ENCODE measurements at regions not wholly inside any gene's neighbourhood (a gene's known extent, or its start where the extent isn't known, plus 50 kb on each side); places are given as distances from the start of the nearest gene placed in this dataset.

DNA sequence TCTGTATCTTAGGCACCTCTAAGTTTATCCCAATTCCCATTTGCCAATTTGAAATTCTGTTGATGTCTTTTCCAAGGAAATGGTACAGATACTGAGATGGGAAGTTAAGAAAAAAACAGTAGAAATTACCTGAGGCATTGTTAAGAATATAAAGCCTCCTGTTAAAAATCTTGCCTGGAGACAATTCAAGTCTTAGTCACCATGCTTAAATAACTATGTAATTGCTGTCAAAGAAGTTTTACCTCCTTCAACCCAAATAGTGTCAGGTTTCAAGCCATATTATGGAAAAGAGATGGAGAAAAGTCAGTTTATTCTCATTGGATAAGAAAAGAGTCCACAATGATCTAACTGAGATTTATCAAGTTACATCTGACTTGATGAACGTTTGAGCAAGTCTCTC is 974.7 kb downstream of the GALC start:
- H3K4me3 ChIP-seq (ENCODE audit: low read depth, poor library complexity, severe bottlenecking): no peak overlapping the region
- 36 to 38% methylated on average over 1 of the region's 1 CpG for WGBS, 2 donors
- intact Hi-C loops (cut with DNase I; ENCODE audit: low total_unique reads): no loop called here
- TF ChIP-seq, protein P1, sequence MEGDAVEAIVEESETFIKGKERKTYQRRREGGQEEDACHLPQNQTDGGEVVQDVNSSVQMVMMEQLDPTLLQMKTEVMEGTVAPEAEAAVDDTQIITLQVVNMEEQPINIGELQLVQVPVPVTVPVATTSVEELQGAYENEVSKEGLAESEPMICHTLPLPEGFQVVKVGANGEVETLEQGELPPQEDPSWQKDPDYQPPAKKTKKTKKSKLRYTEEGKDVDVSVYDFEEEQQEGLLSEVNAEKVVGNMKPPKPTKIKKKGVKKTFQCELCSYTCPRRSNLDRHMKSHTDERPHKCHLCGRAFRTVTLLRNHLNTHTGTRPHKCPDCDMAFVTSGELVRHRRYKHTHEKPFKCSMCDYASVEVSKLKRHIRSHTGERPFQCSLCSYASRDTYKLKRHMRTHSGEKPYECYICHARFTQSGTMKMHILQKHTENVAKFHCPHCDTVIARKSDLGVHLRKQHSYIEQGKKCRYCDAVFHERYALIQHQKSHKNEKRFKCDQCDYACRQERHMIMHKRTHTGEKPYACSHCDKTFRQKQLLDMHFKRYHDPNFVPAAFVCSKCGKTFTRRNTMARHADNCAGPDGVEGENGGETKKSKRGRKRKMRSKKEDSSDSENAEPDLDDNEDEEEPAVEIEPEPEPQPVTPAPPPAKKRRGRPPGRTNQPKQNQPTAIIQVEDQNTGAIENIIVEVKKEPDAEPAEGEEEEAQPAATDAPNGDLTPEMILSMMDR (IDR thresholded peaks at IDR 0.05): no peak
- no peak for TF ChIP-seq POLR2A (IDR thresholded peaks at IDR 0.05)
- no peak for DNase-seq (ENCODE audit: low spot score in 2 of 2)

DNA sequence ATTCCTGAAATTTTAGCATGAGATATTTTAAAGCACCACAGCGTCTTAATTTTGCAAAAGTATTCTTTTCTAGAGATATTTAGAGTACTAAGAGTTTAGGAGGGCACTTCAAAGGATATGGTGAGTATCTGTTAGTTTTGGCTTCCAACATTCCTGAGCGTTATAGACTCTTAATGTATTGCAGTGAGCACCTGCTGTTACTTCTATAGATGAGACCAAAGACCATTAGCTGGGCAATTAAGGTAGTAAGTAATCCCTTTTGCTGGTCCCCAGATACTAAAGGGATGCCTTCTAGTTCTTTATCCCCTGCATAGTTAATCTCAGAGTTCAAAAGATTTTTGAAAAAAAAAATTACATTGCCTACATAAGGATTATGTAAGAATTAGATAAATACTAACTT is 975.6 kb downstream of the GALC start:
- TF ChIP-seq POLR2A (IDR thresholded peaks at IDR 0.05): no peak
- TF ChIP-seq, protein P1 (IDR thresholded peaks at IDR 0.05): no peak
- intact Hi-C loops (cut with DNase I; ENCODE audit: low total_unique reads): no loop called here
- H3K4me3 ChIP-seq (ENCODE audit: low read depth, poor library complexity, severe bottlenecking): no peak overlapping the region
- DNase-seq (ENCODE audit: low spot score in 2 of 2): no peak
- 58 to 70% methylated on average over 2 of the region's 2 CpGs for WGBS, 2 donors

DNA sequence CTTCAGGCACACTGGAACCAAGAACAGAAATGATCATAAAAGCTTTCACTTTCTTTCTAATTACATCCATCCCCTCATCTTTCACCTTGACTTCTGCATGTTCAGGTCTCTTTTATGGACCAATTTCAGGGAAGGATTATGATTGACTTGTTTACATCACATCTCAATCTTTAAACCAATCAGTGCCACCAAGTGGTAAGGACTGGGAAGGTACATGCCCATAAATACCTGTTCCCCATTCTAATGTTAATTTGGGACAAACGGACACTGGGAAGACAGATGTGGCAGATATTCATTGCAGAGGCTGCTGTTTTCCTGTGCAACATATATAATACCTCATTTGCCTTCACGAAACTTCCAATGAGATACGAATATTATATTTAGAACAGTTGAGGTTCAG is 978.1 kb downstream of the GALC start:
- intact Hi-C loops (cut with DNase I; ENCODE audit: low total_unique reads): no loop called here
- 70 to 71% methylated on average over 3 of the region's 3 CpGs for WGBS, 2 donors

DNA sequence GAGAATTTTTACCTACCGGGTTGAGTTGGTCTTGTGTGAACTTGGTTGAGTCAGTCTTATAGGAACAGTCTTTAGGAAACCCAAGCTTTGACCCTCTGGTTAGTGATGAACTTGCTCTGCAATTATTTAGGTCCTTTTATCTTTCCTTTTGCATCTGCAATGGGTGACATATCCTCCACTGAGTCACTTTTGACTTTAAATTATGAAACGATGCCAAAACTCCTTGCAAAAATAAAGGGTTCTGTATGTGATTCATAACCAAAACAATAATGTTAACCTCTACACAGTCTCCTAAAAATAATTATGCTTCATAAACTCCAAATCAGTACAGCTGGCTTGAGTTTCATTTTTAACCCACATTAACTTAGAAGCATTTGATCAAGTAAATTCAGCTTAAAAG is 979.4 kb downstream of the GALC start:
- intact Hi-C loops (cut with DNase I; ENCODE audit: low total_unique reads): no loop called here
- H3K4me3 ChIP-seq (ENCODE audit: low read depth, poor library complexity, severe bottlenecking): no peak overlapping the region
- WGBS, 2 donors: 64 to 72% methylated on average over 2 of the region's 2 CpGs
- TF ChIP-seq, protein P1 (IDR thresholded peaks at IDR 0.05): no peak
- TF ChIP-seq POLR2A (IDR thresholded peaks at IDR 0.05): no peak
- DNase-seq (ENCODE audit: low spot score in 2 of 2): no peak

More for the DNA sequence above, 978.1 kb downstream of the GALC start:
- no peak overlapping the region for H3K4me3 ChIP-seq (ENCODE audit: low read depth, poor library complexity, severe bottlenecking)
- no peak for DNase-seq (ENCODE audit: low spot score in 2 of 2)
- TF ChIP-seq POLR2A (IDR thresholded peaks at IDR 0.05): no peak
- TF ChIP-seq, protein P1 (IDR thresholded peaks at IDR 0.05): no peak

DNA sequence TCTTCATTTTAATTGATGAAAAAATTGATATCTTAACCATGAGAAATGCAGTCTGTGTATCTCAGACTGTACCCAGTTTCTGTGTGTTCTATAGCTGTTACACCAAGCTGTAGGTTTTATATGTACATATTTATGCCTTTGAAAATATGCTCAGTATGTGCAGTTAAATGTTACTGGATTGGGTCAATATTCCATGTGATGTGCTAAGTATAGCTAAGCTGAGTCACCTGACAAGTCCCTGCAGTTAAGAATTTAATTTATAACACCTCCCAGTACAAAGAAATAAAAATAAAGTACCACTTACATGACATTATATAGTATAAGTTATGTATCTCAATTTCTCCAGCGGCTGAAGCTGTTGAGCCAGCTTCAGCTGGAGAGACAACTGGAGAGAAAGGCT is 984.0 kb downstream of the GALC start:
- 56 to 68% methylated on average over 1 of the region's 1 CpG for WGBS, 2 donors
- intact Hi-C loops (cut with DNase I; ENCODE audit: low total_unique reads): no loop called here

DNA sequence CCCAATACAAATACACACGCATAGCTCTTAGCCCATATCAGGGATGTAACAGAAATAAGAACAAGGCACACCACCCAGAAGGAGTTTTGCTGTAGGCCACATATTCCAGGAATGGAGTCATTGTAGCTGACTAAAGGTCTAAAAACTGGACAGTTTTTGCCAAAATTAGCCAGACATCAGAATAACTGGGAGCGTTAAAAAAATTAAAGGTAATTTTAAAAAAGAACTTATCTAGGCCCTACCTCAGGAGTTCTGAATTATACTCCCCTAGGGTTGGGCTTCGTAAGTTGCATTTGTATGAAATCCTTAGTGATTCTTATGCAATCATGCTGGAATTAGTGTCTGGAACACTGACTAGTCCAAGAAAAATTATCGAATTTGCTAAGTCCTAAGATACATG is 987.7 kb downstream of the GALC start:
- no peak for TF ChIP-seq POLR2A (IDR thresholded peaks at IDR 0.05)
- TF ChIP-seq, protein P1 (IDR thresholded peaks at IDR 0.05): no peak
- DNase-seq (ENCODE audit: low spot score in 2 of 2): no peak
- 46% methylated on average over 4 of the region's 4 CpGs for WGBS, 2 donors
- no peak overlapping the region for H3K4me3 ChIP-seq (ENCODE audit: low read depth, poor library complexity, severe bottlenecking)
- intact Hi-C loops (cut with DNase I; ENCODE audit: low total_unique reads): no loop called here

More for the DNA sequence above, 984.0 kb downstream of the GALC start:
- DNase-seq (ENCODE audit: low spot score in 2 of 2): no peak
- TF ChIP-seq, protein P1 (IDR thresholded peaks at IDR 0.05): no peak
- no peak for TF ChIP-seq POLR2A (IDR thresholded peaks at IDR 0.05)
- no peak overlapping the region for H3K4me3 ChIP-seq (ENCODE audit: low read depth, poor library complexity, severe bottlenecking)
